ENCODE measurements at regions not wholly inside any gene's neighbourhood (a gene's known extent, or its start where the extent isn't known, plus 50 kb on each side); places are given as distances from the start of the nearest gene placed in this dataset.

- DNase-seq = no peak
These were observed 218.5 kb upstream of the PLSCR5 start for GRCh38 chr3:146823622-146824021.

- no peak for DNase-seq
These were observed 213.7 kb upstream of the PLSCR5 start for GRCh38 chr3:146818866-146819265.

- DNase-seq = no peak
These were observed 213.2 kb upstream of the PLSCR5 start for GRCh38 chr3:146818301-146818700.

GRCh38 chr3:146817704-146818103 is 212.6 kb upstream of the PLSCR5 start:
- no peak for DNase-seq

- DNase-seq = no peak
These were observed 209.6 kb upstream of the PLSCR5 start for GRCh38 chr3:146814601-146815315.

GRCh38 chr3:146813496-146813895 is 208.3 kb upstream of the PLSCR5 start:
- no peak for DNase-seq

- no peak for DNase-seq
These were observed 198.6 kb upstream of the PLSCR5 start for GRCh38 chr3:146803745-146804144.

- no peak for DNase-seq
These were observed 196.3 kb upstream of the PLSCR5 start for GRCh38 chr3:146801492-146801891.

- DNase-seq = no peak
These were observed 195.3 kb upstream of the PLSCR5 start for GRCh38 chr3:146800484-146800883.

- DNase-seq = no peak
These were observed 190.9 kb upstream of the PLSCR5 start for GRCh38 chr3:146796078-146796477.

- no peak for DNase-seq
These were observed 178.3 kb upstream of the PLSCR5 start for GRCh38 chr3:146783446-146783845.

GRCh38 chr3:146781606-146782005 is 176.5 kb upstream of the PLSCR5 start:
- no peak for DNase-seq

- DNase-seq = no peak
These were observed 175.9 kb upstream of the PLSCR5 start for GRCh38 chr3:146781059-146781458.

- DNase-seq = no peak
These were observed 175.1 kb upstream of the PLSCR5 start for GRCh38 chr3:146780251-146780650.

- no peak for DNase-seq
These were observed 172.8 kb upstream of the PLSCR5 start for GRCh38 chr3:146777941-146778340.

GRCh38 chr3:146772211-146772743 is 167.1 kb upstream of the PLSCR5 start:
- DNase-seq = no peak

GRCh38 chr3:146770881-146771280 is 165.7 kb upstream of the PLSCR5 start:
- no peak for DNase-seq

- DNase-seq = no peak
These were observed 165.2 kb upstream of the PLSCR5 start for GRCh38 chr3:146770301-146770700.

- DNase-seq = no peak
These were observed 152.6 kb upstream of the PLSCR5 start for GRCh38 chr3:146757759-146758158.

GRCh38 chr3:146750196-146750595 is 145.1 kb upstream of the PLSCR5 start:
- no peak for DNase-seq

GRCh38 chr3:146747928-146748327 is 142.8 kb upstream of the PLSCR5 start:
- no peak for DNase-seq

- no peak for DNase-seq
These were observed 141.9 kb upstream of the PLSCR5 start for GRCh38 chr3:146747051-146747450.

GRCh38 chr3:146746190-146746589 is 141.0 kb upstream of the PLSCR5 start:
- no peak for DNase-seq

GRCh38 chr3:146739203-146739671 is 134.1 kb upstream of the PLSCR5 start:
- no peak for DNase-seq

- DNase-seq = no peak
These were observed 127.2 kb upstream of the PLSCR5 start for GRCh38 chr3:146732325-146732724.

All from NCI-H1092 (cell line).